T-helper 2 cell treated with Interferon-gamma antibody and Interleukin-4, amounts not matched to agents 5 μg/mL and 100 μg/mL, for 36 hours (primary cell): ENCODE measurements at regions not wholly inside any gene's neighbourhood (a gene's known extent, or its start where the extent isn't known, plus 50 kb on each side); places are given as distances from the start of the nearest gene placed in this dataset.
"Not testable (repeated sequence)": the region's sequence is repeated elsewhere in the genome, so short reads cannot be mapped to it uniquely, and the experiment has no call there.

Experiments used
- DNase-seq: peaks from one replicate; pipeline ENCODE4 v3.0.0; 2021; ENCODE audit warnings: low spot score
- H3K27ac Mint-ChIP-seq: one replicate; pipeline ENCODE4 v1.8.0; 2021; ENCODE audit warnings: mild to moderate bottlenecking, mixed read lengths
- H3K27me3 Mint-ChIP-seq: one replicate; pipeline ENCODE4 v1.8.0; 2021; ENCODE audit warnings: low read depth, mixed read lengths
- H3K36me3 Mint-ChIP-seq: one replicate; pipeline ENCODE4 v1.8.0; 2021; ENCODE audit warnings: low read depth, mixed read lengths
- H3K4me1 Mint-ChIP-seq: one replicate; pipeline ENCODE4 v1.8.0; 2021; ENCODE audit warnings: low read depth, mixed read lengths
- H3K4me3 Mint-ChIP-seq: one replicate; pipeline ENCODE4 v1.8.0; 2022; ENCODE audit warnings: mild to moderate bottlenecking, moderate library complexity, mixed read lengths
- H3K9me3 Mint-ChIP-seq: one replicate; pipeline ENCODE4 v1.8.0; 2021; ENCODE audit warnings: mixed read lengths

GRCh38 chr4:189888407-189888806 is 52.3 kb upstream of the FRG1 start:
- not testable (repeated sequence) for H3K36me3 Mint-ChIP-seq, H3K27ac Mint-ChIP-seq, H3K4me3 Mint-ChIP-seq, H3K27me3 Mint-ChIP-seq, DNase-seq, H3K4me1 Mint-ChIP-seq
- H3K9me3 Mint-ChIP-seq: peaks cover 22% of the 10 kb centered on the region
